ENCODE measurements at regions not wholly inside any gene's neighbourhood (a gene's known extent, or its start where the extent isn't known, plus 50 kb on each side); places are given as distances from the start of the nearest gene placed in this dataset.

DNA sequence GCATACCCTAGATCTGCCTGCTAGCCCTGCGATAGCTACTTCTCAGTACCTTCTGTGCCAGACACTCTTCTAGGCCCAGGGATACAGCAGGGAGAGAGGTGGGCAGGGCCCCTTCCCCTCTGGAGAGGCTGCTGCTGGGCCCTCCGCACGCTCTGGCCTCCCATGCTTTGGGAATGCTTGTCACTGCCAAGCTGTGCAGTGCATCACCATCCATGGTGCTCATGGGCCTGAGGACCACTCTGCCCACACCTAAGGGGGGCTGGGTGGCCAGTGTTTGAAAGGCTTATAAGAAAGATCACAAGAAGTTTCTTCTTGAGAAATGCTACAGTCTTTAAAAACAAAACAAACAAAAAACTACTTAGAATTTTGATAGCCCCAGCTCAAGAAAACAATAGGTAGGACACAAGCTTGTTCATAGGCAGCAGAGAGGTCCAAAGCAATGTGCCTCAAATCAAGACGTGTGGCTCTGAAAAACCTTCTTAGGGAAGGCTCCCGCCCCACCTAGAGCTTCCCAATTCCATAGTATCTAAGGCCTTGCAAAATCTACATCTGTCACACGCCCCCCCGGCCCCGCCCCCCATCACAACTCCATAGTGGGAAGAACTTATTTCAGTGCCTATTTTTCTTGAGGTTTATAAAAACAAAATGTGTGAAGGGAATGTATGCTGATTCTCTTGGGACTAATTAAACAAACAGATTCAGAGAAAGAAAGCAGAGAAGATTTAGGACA lies 145.8 kb downstream of the TM9SF2 start:
- TF ChIP-seq, protein P1, sequence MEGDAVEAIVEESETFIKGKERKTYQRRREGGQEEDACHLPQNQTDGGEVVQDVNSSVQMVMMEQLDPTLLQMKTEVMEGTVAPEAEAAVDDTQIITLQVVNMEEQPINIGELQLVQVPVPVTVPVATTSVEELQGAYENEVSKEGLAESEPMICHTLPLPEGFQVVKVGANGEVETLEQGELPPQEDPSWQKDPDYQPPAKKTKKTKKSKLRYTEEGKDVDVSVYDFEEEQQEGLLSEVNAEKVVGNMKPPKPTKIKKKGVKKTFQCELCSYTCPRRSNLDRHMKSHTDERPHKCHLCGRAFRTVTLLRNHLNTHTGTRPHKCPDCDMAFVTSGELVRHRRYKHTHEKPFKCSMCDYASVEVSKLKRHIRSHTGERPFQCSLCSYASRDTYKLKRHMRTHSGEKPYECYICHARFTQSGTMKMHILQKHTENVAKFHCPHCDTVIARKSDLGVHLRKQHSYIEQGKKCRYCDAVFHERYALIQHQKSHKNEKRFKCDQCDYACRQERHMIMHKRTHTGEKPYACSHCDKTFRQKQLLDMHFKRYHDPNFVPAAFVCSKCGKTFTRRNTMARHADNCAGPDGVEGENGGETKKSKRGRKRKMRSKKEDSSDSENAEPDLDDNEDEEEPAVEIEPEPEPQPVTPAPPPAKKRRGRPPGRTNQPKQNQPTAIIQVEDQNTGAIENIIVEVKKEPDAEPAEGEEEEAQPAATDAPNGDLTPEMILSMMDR (IDR thresholded peaks at IDR 0.05; ENCODE audit: low read depth, low read length, missing control alignments): no peak
- H3K4me3 ChIP-seq (replicated peaks; ENCODE audit: low read depth, low read length): no peak overlapping the region
- DNase-seq (ENCODE audit: extremely low read depth, low read depth): no peak

DNA sequence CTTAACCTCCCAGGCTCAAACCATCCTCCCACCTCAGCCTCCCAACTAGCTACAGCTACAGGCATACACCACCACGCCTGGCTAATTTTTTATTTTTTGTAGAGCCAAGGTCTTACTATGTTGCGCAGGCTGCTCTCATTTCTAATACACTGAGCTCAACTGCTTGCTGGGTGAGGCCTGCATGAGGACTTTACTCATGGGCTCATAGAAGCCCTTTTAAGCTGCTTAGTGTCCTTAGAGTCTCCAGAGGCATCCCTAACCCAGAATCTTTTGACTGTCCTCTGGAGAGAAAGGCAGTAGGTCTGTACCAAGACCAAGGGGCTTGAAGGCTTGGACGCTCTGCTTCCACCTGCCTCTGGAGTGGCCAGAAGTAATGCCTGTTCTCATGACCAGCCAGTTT lies 141.6 kb downstream of the TM9SF2 start:
- TF ChIP-seq, protein P1 (IDR thresholded peaks at IDR 0.05; ENCODE audit: low read depth, low read length, missing control alignments): no peak

DNA sequence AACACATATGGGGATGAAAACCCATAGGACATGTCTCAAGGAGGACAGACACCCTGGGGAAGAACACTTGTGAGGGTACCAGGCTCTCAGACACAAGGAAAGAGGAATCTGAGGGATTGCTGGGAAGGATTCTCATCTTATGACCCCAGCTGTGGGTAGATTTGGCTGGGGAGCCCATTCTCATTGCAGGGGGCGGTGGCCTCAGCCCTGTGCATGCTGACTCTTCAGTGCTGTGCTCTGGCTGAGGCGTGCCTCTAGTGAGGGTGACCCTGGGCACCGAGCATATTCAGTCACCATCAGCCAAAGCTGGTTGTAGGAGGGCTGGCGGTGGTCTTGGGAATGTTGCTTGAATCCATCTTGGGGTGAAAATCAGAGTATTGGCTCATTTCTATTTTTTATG lies 140.7 kb downstream of the TM9SF2 start:
- no peak for DNase-seq (ENCODE audit: extremely low read depth, low read depth)
- TF ChIP-seq, protein P1 (IDR thresholded peaks at IDR 0.05; ENCODE audit: low read depth, low read length, missing control alignments): no peak
- no peak overlapping the region for H3K4me3 ChIP-seq (replicated peaks; ENCODE audit: low read depth, low read length)

More for the DNA sequence above, 141.6 kb downstream of the TM9SF2 start:
- no peak overlapping the region for H3K4me3 ChIP-seq (replicated peaks; ENCODE audit: low read depth, low read length)
- DNase-seq (ENCODE audit: extremely low read depth, low read depth): no peak

DNA sequence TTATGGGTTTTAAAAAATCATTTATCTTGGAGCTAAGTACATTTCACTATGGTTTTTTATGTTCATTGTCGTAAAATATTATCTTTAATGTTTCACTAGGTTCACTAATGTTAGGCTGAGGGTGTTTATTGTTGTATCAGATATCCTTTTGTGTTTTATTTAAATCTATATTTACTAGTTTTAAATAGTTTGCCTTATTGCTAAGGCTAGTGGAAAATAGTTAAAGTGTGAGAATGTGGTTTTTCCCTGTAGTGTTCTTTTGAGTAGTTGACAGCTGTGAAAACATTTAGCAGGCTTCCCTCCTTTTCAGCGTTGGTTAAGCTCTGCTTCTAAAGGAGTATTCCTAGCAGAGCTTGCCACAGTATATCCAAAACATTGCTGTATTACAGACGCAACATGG lies 139.0 kb downstream of the TM9SF2 start:
- H3K4me3 ChIP-seq (replicated peaks; ENCODE audit: low read depth, low read length): no peak overlapping the region
- no peak for DNase-seq (ENCODE audit: extremely low read depth, low read depth)
- TF ChIP-seq, protein P1 (IDR thresholded peaks at IDR 0.05; ENCODE audit: low read depth, low read length, missing control alignments): no peak

DNA sequence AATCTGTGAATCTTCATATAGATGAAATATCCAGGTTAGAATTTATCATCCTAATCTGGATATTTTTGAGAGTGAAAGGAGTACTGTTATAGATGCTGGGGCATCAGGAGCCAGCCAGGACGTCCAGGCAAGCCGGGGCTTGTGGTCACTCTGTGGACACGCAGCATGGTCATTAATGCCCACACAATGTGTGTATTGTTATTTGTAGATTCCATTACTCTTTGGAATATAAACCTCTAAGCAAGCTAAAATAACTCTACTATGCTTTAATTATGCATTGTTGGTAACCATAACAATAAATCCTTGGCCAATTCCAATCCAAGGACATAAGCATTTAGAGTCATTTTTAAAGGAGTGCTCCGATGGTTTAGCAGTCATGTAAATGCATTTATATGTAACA lies 137.9 kb downstream of the TM9SF2 start:
- no peak overlapping the region for H3K4me3 ChIP-seq (replicated peaks; ENCODE audit: low read depth, low read length)
- TF ChIP-seq, protein P1 (IDR thresholded peaks at IDR 0.05; ENCODE audit: low read depth, low read length, missing control alignments): no peak
- no peak for DNase-seq (ENCODE audit: extremely low read depth, low read depth)

DNA sequence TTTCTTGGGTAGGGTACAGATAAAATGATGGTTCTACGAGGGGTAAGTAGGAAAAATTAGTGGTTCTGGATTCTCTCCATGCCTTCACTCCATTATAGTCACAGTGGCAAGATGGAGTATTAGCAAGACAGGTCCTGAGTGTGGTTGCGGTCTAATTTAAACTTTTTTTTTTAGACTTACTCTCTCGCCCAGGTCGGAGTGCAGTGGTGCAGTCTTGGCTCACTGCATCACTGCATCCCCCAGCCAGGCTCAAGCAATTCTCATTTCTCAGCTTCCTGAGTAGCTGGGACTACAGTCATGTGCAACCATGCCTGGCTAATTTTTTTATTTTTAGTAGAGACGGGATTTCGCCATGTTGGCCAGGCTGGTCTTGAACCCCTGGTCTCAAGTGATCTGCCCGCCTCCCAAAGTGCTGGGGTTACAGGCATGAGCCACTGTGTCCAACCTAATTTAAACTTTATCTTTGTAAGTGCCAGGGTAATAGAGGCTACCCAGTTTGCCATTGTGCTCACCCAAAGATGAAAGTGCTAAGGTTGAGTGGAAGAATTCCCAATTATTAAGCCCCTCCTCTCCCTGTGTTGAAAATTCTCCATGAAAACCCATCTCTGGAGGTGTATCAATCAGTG lies 135.6 kb downstream of the TM9SF2 start:
- H3K4me3 ChIP-seq (replicated peaks; ENCODE audit: low read depth, low read length): no peak overlapping the region
- no peak for DNase-seq (ENCODE audit: extremely low read depth, low read depth)
- TF ChIP-seq, protein P1 (IDR thresholded peaks at IDR 0.05; ENCODE audit: low read depth, low read length, missing control alignments): no peak

All from HFF-Myc (cell line).